GM19463 (cell line): ENCODE measurements at regions not wholly inside any gene's neighbourhood (a gene's known extent, or its start where the extent isn't known, plus 50 kb on each side); places are given as distances from the start of the nearest gene placed in this dataset.

Source experiments
- ATAC-seq: cut with Tn5 transposase; IDR thresholded peaks from one replicate; pipeline ENCODE4 v1.9.1; 2021; ENCODE audit warnings: mild to moderate bottlenecking, moderate library complexity; ENCODE audit not compliant: unreplicated experiment

DNA sequence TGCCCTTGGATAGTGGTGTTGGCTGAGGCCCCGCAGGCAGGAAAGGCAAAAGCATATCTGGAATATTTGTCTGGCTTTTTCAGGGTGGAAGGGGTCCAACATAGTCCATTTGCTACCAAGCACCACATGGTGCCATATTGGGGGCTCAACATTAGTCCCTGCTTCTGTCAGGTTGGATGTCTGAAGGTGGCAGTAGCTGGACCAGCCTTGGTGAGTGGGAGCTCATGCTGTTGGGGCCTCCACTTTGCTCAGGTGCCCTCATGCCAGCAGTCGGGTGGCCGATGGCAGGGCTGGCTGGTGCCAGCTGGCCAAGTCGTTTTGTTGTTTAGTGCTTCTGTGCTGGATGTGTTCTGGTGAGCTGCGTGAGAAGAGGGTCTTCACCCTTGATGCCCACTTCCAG, 135.3 kb downstream of the PAPOLA start:
- no peak for ATAC-seq

DNA sequence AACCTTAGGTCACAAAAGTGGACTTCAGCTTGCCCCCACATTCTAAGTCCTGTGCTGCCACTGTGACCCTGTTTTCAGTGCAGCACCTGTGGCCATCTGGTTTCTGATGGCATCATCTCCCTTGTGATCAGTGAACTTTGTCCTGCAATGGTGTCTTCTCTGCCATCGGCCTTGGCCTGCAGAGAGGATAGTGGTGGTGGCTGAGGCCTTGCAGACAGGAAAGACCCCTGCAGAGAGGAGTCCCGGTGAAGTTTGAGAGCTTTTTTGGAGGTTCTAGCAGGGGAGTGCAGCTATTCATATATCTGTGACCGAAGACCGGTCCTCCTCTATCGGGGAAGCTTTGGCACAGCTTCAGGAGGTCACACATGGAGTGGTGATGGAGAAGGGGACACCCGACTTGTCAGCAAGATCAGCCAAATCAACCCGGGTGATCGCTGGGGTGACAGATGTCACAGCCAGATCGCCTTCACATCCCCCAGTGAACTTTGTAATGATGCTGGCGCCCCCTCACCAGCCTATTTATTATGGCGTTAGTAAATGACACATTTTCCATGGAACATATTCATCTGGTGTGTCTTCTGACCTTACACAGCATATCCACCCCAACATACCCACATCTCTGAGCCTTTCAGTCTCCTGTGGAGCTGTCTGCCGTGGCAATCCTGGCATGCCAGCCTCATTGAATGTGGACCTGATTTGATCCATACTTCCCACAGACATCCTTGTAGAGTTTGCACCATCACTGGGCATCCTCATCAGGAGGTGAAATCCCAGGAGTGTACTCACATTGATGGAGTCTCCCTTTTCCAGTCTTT, 136.1 kb downstream of the PAPOLA start:
- ATAC-seq, result no peak

DNA sequence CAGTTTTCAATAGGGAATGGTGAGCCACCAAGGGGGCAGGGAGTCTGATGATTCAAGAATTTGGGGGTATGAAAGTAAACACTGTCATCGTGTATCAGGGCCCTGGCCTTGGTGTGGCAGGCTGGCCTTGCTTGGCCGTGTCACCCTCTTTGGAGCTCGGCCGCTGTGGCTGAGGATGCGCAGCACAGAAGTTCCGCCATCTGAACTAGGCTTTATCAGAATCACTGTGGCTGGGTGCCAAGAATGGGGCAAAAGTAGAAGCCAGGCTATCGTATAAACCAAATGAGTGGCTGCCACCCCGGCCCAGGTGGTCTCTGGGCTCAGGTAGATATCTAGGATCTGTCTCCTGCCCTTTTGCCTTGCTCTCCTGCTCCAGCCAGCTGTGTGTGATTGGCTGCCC, 137.4 kb downstream of the PAPOLA start:
- no peak for ATAC-seq

DNA sequence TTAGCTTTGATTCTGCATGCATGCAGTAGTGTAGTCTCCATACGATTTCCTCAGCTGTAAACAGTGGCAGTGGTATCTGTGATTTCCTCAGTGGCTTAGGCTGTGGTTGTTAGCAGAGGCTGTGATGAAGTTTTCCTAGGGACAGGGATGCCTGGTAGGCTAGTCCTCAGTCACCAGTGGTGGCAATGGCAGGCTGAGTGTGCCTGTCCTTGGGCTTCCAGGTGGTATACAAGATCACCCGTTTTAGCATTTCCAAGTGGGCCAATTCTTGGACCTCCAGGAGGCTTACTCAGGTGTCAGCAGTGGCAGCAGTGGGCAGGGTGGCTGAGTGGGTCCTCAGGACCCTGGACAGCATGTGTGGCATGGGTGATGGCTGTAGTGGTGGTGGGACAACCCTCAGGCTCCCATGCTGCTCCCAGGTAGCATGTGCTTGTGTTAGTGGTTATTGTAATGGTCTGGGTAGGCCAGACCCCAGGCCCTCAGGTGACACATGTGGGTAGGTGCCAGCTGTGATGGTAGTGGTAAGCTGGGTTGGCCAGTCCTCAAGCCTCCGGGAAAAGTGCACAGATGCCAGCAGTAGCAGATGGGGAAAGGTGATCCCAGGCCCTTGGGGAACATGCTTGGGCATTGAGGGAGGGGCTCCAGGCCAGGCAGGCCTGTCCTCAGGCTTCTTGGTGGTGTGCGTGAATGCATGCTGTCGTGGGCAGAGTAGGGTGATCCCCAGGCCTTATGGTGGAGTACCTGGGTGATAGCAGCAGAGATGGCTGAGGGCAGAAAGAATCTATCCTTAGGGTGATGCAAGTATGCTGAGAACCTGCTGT, 146.5 kb downstream of the PAPOLA start:
- ATAC-seq, result no peak

DNA sequence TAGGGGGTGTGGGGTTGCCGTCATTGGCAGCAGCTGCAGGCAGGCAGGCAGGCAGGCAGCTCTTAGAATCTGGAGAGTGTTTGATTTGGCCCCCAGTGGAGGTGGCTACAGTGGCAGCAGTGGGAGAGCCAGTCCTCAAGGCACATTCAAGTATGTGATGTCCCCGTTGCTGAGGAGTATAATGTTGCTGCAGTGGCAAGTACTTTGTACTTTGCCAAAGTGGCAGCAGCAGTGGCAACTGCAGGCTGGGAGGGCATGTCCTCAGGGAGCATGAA, 147.1 kb downstream of the PAPOLA start:
- ATAC-seq, result no peak

DNA sequence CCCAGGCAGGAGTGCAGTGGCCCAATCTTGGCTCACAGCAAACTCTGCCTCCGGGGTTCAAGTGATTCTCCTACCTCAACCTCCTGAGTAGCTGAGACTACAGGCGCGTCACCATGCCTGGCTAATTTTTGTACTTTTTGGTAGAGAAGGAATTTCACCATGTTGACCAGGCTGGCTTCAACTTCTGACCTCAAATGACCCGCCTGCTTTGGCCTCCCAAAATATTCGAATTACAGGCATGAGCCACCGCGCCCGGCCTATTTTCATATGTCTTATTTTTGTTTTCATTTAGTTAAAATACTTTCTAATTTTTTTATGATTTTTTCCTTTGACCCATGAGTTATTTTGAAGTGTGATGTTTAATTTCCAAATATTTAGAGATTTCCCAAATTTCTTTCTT, 143.6 kb upstream of the VRK1 start:
- no peak for ATAC-seq

DNA sequence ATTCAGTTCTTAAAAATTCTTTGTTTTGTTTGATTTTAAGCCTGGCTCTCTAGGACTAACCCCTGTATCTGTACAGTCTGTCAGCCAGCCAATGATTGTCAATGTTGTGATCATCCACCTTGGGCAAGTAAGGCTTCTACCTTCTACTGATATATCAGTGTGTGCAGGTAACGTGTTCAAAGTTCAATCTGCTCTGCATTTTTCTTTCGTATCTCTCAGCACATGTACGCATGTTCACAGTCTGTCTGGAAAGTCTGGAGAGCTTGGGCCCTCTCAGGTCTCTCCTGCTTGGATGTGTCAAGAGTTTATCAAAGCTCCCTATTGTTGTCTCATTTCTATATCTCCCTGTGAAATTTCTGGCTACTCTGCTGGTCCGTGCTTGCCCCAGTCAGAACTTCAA, 138.6 kb upstream of the VRK1 start:
- no peak for ATAC-seq

DNA sequence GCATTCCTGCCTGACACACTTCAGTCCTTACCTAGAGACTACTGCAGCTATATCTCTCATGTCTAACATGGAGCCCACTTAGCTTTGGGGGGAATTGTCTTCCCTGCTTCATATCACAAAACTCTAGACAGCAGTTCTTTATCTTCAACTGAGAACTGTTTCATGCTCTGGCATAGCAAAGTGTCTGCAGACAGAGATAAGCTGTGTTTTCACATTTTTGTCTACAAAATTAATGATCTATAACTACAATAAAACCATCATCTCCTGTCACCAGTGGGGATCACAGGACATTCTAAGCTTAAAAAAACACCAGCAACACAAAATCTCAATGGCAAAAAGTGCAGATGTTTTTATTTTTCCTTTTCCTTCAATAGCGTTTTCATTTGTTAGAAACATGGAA, 137.1 kb upstream of the VRK1 start:
- ATAC-seq, result no peak

DNA sequence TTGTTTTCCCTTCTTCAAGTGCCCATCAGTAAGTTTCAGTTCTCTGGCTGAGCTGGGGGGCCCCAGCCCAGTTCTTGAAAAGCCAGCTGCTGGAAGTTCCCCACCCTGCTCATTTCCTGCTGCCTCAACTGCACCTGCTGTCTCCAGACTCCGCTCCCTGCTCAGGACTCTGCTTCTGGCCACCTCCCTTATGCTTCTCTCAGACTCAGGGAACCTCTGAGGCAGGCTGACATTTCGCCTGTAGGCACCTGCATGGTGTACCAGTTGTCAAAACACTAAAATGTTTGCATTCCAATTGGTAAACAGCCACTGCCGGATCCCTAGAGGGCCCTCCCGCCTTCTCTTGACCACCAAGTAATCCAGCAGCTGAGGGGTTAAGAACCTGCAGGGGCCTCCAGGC, 136.5 kb upstream of the VRK1 start:
- no peak for ATAC-seq

DNA sequence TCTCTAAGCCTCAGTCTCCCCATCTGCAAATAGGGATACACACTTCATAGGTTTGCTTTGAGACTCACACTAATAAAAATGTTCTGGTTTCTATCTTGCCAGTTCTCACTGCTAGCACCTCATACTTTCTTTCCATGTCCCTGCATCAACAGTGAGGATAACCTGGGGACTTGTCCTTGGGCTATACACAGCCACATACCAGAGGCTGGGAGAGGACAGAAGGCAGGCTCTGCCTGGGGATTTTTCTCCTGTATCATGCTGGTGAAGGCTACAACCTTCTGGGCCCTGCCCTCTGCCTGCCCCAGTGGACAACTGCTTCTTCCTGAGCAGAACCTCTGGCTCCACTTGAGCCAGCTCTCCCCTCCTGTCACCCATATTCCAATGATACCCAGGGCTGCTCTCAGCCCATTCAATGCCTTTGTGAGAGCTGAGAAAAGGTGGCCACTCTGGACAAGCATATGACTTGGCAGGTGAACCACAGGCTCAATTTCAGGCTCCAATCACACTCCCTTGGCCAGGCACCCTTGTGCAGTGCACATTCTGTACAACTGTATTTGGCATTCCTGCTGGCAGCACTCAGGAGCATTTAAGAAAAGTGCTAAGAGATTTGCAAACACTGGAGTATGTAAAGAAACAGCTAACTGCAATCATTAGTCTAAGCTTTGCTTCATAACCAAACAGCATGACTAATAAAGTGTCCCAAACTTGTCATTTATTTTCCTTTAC, 135.8 kb upstream of the VRK1 start:
- ATAC-seq, result no peak

DNA sequence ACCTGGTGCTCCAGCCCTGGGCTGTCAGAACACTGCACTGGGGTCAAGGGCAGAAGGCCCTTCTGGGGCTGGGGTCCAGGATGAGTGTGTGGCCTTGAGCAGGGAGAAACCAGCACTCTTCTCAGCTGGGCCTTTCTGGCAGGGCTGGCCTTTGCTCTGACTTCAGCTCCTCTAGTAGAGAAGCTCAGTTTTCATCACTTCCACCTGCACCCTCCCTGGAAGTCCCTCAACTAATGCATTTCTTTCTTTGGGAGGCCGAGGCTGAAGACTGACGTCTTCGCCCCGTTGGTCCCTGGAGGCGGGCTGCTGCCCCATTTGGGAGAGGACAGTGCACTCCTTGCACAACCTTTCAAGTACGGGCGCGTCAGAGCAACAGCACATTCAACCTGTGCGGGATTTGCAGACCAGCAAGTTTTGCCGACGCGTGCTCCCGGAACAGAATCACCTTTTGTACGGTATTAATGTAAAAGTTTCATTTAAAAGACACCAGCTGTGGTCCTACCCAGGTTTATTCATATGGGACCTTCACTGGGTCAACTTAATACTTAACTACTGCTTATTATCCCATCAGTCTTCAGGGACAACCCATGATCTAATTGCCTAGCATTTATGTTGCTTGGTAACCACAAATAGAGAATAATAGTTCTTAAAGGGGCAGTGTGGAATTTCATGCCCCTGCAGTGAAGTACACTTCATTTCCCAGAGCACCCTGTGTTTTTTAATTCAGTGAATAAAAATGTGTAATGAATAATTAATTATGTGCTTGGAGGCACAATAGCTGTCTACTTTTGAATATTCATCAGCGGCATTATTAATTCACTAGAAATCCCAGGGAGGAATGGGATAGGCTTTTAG, 134.8 kb upstream of the VRK1 start:
- ATAC-seq, result no peak

DNA sequence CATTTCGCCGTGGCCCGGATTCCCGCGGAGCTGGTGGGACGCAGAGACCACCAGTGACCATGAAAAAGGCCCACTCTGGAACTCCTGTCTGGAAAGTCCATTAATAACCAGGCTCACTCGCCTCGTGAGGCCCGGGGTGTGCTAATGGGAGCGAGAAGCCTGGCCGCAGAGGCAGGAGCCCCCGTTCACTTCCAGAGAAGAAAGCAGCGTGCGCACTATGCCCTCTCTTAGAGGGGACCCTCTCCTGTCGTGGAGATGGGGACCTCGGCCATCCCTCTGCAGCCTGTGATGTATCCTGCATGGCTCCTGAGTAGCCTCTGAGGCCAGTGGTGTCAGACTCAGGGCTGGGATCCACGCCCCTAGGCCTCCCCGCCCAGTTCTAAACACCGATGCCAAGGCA, 134.1 kb upstream of the VRK1 start:
- no peak for ATAC-seq

DNA sequence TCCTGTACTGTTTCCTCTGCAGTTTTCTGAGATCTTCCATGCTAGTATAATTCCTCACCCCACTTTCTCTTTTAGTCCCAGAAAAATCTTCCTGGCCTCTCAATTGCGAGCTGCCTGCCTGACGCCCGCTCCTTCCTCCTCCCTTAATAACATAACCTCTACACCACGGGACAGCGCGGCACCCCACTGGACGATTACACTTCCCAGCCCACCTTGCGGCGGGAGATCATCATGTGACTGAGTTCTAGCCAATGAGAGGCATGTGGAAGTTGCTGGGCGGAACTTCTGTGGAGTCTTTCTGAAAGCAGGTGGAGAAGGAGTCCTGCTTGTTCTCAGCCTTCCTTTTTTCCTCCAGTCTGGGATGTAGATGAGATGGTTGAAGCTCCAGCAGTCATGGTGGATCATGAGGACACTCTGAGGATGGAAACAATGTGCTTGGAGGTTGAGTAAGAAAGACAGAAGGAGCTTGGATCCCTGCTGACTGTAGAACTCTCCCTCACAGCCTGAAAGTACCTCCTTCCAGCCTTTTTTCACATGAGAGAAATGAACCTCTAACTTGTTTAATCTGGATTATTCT, 133.6 kb upstream of the VRK1 start:
- no peak for ATAC-seq

DNA sequence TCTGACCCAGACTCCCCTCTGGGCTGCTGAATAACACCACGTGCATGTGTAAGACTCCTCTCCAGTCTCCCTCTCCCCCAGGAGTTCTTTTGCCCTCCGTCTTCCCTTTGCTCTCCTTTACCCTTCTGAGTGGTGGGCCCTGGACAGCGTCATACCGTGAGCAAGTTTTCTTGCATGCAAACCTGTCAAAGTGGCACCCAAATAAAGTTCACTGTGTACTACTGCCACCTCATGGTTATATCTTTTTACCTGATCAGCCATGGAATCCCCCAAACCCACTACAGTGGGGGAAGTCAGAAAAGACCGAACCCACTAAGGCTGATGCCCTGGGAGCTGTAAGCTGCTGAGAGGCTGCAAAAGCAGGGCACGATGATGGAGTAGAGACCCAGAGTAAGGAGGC, 131.1 kb upstream of the VRK1 start:
- no peak for ATAC-seq

DNA sequence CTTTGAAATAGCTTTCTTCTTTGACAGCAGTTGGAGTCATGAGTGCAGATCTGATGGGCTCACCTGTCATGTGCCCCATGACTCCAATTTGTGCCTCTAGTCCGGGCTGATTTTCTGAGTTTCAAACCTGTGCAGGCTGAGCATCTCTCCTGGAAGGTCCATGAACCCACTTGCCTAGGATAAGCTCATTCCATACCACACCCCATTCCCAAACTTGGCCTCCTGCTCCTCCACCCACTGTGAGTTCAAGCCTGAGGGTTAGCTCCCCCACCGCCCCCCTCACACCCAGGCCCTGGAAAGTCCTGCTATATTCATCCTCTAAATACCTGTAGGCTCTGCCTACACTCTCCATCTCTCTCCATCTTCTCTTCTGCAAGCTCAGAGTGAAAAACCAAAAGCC, 126.8 kb upstream of the VRK1 start:
- no peak for ATAC-seq

DNA sequence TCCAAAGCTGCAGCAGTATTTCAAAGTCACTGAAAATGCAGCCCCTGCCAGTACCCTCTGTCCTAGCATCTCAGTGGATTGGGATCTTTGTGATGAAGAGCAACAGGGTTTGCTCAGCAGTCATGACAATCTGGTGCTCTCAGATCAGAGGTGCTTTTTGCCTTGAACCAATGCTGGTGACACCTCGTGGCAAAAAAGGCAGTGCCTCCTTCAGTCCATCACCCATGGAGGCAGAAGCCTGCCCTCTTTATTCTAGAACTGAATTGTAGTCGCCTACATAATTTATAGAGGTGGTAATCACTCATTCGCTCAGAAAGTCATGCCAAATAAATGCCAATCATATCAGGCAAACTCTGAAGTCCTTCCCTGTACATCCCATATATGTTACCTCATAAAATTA, 126.0 kb upstream of the VRK1 start:
- no peak for ATAC-seq

DNA sequence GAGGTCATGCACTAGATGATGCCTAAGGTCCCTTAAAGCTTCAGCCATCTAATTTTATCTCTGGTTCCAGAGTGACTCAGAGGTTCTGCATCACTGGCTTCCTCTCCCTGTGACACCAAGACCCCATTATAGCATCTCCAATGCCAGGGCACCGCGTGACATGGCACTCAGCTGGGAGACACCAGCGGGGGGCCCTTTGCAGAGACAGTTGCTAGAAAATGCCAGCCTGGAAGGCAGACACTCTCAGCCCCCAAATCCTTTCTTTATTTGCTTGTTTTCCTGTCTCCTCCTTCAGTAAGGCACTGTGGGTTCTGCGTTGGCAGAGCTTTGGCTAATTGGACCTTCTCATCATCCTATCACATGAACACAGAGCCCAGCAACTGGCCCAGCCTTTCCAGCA, 123.5 kb upstream of the VRK1 start:
- no peak for ATAC-seq

DNA sequence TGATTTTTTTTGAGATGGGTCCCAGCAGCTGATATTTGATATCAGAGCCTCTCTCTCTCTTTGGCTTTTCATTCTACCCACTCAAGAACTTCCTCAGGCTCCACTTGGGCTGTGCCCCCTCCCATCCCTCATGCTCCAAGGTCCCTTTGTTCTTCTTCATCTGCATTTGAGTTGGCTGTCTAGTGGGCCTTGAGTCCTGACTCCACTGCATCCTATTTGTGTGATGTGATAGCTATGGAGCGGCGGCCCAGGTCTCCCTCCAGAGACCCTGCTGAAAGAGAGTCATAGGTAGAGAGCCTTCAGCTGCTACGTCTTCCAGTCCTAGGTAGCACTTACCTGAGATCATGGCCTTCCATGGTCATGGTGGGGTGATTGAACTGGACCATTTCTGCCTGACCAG, 123.1 kb upstream of the VRK1 start:
- ATAC-seq, result no peak

DNA sequence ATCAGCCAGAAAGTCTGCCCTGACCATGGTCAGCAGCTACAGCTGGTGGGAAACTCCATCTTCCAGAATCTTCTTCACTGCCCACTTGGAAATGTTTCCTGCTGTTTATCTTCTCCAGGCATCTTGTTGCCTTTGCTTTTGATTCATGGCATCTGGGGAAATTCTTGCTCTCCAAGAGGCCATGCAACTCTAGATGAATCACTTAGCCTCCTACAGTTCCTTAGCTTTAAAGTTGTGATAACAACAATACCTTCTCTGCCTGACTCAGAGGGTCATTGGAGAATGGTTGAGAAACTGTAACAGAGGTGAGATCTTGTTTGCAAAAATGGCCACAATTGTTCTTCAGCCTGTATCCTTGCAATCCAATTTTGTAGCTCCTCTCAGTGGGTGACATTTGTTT, 121.0 kb upstream of the VRK1 start:
- no peak for ATAC-seq

DNA sequence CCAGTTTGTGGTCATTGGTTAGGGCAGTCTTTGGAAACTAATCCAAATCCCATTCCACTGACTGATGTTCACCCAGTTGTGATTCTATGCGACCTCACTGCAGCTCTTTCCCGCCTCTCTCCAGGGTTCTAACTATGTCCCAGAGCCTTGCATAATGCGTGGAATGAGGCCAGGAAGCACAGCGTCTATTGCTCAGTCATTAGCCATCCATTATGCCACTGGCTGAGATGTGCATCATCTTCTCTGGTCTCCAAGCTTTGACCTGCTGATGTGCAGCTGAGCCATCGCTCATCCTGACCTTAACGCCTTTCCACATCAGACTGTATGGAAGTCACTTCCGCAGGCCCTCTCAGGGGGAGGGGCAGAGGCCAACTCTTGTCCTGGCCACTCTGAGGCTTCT, 115.4 kb upstream of the VRK1 start:
- ATAC-seq, result no peak

DNA sequence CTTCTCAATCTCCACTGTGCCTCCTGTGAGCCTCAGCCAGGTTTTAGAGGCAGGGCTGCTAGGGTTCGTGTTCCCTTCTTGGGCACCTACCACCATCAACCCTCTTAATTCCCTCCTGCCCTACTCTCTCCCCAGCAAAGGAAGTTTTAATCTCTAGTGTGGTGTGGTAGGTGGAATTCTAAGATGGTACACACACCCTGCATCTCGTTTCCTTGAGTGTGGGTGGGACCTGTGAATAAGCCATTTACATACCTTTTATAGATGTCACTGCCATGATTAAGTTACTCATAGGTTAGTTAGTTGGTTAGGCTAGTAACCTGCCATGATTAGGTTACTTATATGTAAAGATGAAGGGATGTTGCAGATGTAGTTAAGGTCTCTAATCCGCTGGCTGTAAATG, 114.8 kb upstream of the VRK1 start:
- ATAC-seq, result no peak
